ENCODE measurements at regions not wholly inside any gene's neighbourhood (a gene's known extent, or its start where the extent isn't known, plus 50 kb on each side); places are given as distances from the start of the nearest gene placed in this dataset.

DNA sequence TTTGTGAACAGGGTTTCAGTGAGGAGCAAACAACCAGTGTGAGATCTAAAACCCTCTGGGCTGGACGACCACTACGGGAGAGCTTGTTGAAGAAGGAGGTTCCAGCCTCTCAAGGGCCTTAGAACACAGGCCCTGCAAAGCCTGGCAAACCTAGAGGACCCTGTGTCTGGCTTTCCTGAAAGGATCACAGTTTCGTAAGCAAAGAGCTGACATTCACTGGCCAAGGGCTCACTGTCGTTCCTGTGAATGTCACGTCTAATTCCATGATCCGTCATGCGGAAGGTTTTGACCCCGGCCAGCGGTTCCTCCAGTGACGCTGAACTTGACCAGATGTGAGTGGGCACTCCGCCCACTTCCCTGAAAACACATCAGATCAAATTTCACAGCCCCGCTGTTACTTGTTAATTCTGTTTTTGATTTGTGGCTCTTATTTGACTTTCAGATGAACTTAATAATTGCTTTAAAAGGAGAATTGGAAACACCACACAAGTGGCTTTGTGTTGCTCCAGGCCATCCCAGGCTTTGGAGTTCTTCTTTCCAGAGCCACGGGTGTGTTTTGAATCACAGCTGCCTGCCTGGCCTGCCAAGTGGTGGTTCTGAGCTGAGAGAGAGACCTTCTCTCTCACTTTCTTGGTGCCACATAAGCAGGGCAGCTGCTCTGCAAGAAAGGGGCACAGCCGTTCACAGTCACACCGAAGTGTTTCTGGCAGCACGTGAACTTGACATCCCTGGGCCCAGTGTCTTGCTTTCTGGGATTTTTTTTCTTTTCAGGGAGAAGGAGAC is 308.4 kb downstream of the NDUFA10 start:
- H3K4me3 ChIP-seq: no peak overlapping the region

More for the DNA sequence above, 308.4 kb downstream of the NDUFA10 start:
- peaks cover 3% of the 10 kb centered on the region; the same call in 1 of the 2 replicates for H3K9me2 ChIP-seq (ENCODE audit: insufficient read depth)
- TF ChIP-seq ZNF462 (CRISPR knock-in tag; IDR thresholded peaks at IDR 0.05) (no peak), POLR2AphosphoS5 (IDR thresholded peaks at IDR 0.05; ENCODE audit: low read depth) (no peak)
- Mint-ChIP-seq H3K27ac (no peak overlapping the region), H3K4me1 (no peaks in the 10 kb centered on the region), H3K9me3 (peaks cover 28% of the 10 kb centered on the region), H3K36me3 (ENCODE audit: low read depth) (peaks cover 13% of the 10 kb centered on the region), H3K4me3 (no peak overlapping the region), H3K27me3 (ENCODE audit: insufficient read depth, low read depth, poor library complexity) (peaks cover 7% of the 10 kb centered on the region)
- no peaks in the 10 kb centered on the region for H3K27me3 ChIP-seq (ENCODE audit: insufficient read depth)
- H3F3A ChIP-seq (replicated peaks; ENCODE audit: low read depth): no peaks in the 10 kb centered on the region
- no peaks in the 10 kb centered on the region for H3K79me2 ChIP-seq (replicated peaks; ENCODE audit: insufficient read depth)
- H2AFZ ChIP-seq: no peak overlapping the region
- ATAC-seq: no peak
- H3K27ac ChIP-seq (ENCODE audit: low read depth): no peak overlapping the region
- H3K4me1 ChIP-seq (ENCODE audit: insufficient read depth): no peaks in the 10 kb centered on the region
- H3K36me3 ChIP-seq (ENCODE audit: insufficient read depth): no peaks in the 10 kb centered on the region
- DNase-seq (ENCODE audit: low spot score): no peak
- no peaks in the 10 kb centered on the region for H4K20me1 ChIP-seq (replicated peaks; ENCODE audit: insufficient read depth)
- H3K4me2 ChIP-seq: no peak overlapping the region
